ENCODE measurements at regions not wholly inside any gene's neighbourhood (a gene's known extent, or its start where the extent isn't known, plus 50 kb on each side); places are given as distances from the start of the nearest gene placed in this dataset.

- Mint-ChIP-seq H3K4me3 (ENCODE audit: low read depth) (no peak overlapping the region), H3K27ac (peak overlapping the region; percentile 59)
These were observed 137.4 kb downstream of the PLK2 start for GRCh38 chr5:58322453-58322852.

GRCh38 chr5:58318468-58318867, 141.4 kb downstream of the PLK2 start:
- Mint-ChIP-seq H3K27ac (no peak overlapping the region), H3K36me3 (ENCODE audit: insufficient read depth) (no peaks in the 10 kb centered on the region), H3K4me3 (ENCODE audit: low read depth) (no peak overlapping the region), H3K27me3 (peaks cover 8% of the 10 kb centered on the region), H3K9me3 (ENCODE audit: low read depth) (no peaks in the 10 kb centered on the region), H3K4me1 (ENCODE audit: low read depth) (peaks cover 7% of the 10 kb centered on the region)
- TF ChIP-seq CTCF (IDR thresholded peaks at IDR 0.05; ENCODE audit: unreplicated experiment): no peak
- DNase-seq (ENCODE audit: low spot score, unreplicated experiment): no peak

More at GRCh38 chr5:58322453-58322852, 137.4 kb downstream of the PLK2 start:
- Mint-ChIP-seq H3K9me3 (ENCODE audit: low read depth) (no peaks in the 10 kb centered on the region), H3K36me3 (ENCODE audit: insufficient read depth) (no peaks in the 10 kb centered on the region), H3K4me1 (ENCODE audit: low read depth) (peaks cover 14% of the 10 kb centered on the region), H3K27me3 (peaks cover 8% of the 10 kb centered on the region)
- DNase-seq (ENCODE audit: low spot score, unreplicated experiment): no peak
- TF ChIP-seq CTCF (IDR thresholded peaks at IDR 0.05; ENCODE audit: unreplicated experiment): no peak

- TF ChIP-seq CTCF (IDR thresholded peaks at IDR 0.05; ENCODE audit: unreplicated experiment): no peak
- Mint-ChIP-seq H3K9me3 (ENCODE audit: low read depth) (no peaks in the 10 kb centered on the region), H3K36me3 (ENCODE audit: insufficient read depth) (no peaks in the 10 kb centered on the region), H3K27ac (no peak overlapping the region), H3K4me1 (ENCODE audit: low read depth) (peaks cover 4% of the 10 kb centered on the region), H3K27me3 (peaks cover 1% of the 10 kb centered on the region), H3K4me3 (ENCODE audit: low read depth) (no peak overlapping the region)
- DNase-seq (ENCODE audit: low spot score, unreplicated experiment): no peak
These were observed 142.1 kb downstream of the PLK2 start for GRCh38 chr5:58317808-58318207.

GRCh38 chr5:58317009-58317408, 142.9 kb downstream of the PLK2 start:
- Mint-ChIP-seq H3K27ac (no peak overlapping the region), H3K27me3 (no peaks in the 10 kb centered on the region), H3K4me1 (ENCODE audit: low read depth) (peaks cover 4% of the 10 kb centered on the region), H3K36me3 (ENCODE audit: insufficient read depth) (no peaks in the 10 kb centered on the region), H3K9me3 (ENCODE audit: low read depth) (no peaks in the 10 kb centered on the region), H3K4me3 (ENCODE audit: low read depth) (no peak overlapping the region)
- no peak for TF ChIP-seq CTCF (IDR thresholded peaks at IDR 0.05; ENCODE audit: unreplicated experiment)
- DNase-seq (ENCODE audit: low spot score, unreplicated experiment): no peak

GRCh38 chr5:58315794-58316193, 144.1 kb downstream of the PLK2 start:
- no peak for TF ChIP-seq CTCF (IDR thresholded peaks at IDR 0.05; ENCODE audit: unreplicated experiment)
- Mint-ChIP-seq H3K4me1 (ENCODE audit: low read depth) (peaks cover 1% of the 10 kb centered on the region), H3K27me3 (no peaks in the 10 kb centered on the region), H3K4me3 (ENCODE audit: low read depth) (no peak overlapping the region), H3K27ac (no peak overlapping the region), H3K9me3 (ENCODE audit: low read depth) (no peaks in the 10 kb centered on the region), H3K36me3 (ENCODE audit: insufficient read depth) (no peaks in the 10 kb centered on the region)
- DNase-seq (ENCODE audit: low spot score, unreplicated experiment): no peak
